Fibroblast of the aortic adventitia (primary cell): ENCODE measurements at regions not wholly inside any gene's neighbourhood (a gene's known extent, or its start where the extent isn't known, plus 50 kb on each side); places are given as distances from the start of the nearest gene placed in this dataset.

ENCODE experiments used
- DNase-seq: peaks from one replicate; pipeline ENCODE4 v3.0.0-alpha.2; 2010; ENCODE audit warnings: low read depth
- H3K4me3 ChIP-seq: 2 replicates; pipeline ENCODE4 v1.5.1; 2011; ENCODE audit warnings: low read depth, mild to moderate bottlenecking, control low read depth, low read length, moderate library complexity
- CTCF ChIP-seq: IDR thresholded peaks from 2 replicates; pipeline ENCODE4 v1.5.1; 2011; ENCODE audit warnings: mild to moderate bottlenecking, low read length, control low read depth, inconsistent platforms; ENCODE audit not compliant: insufficient read depth

- DNase-seq: no peak
- no peak for TF ChIP-seq CTCF
- no peak overlapping the region for H3K4me3 ChIP-seq
Observed at GRCh38 chr20:7714549-7714948, 225.7 kb downstream of the HAO1 start.

- no peak overlapping the region for H3K4me3 ChIP-seq
- DNase-seq: peak; percentile 19
- TF ChIP-seq CTCF: no peak
Observed at GRCh38 chr20:7716286-7716972, 223.8 kb downstream of the HAO1 start.

GRCh38 chr20:7722564-7722963, 217.7 kb downstream of the HAO1 start:
- no peak for TF ChIP-seq CTCF
- DNase-seq: peak; percentile 89
- H3K4me3 ChIP-seq: peak overlapping the region; percentile 23

GRCh38 chr20:7723284-7723683, 217.0 kb downstream of the HAO1 start:
- H3K4me3 ChIP-seq: no peak overlapping the region
- peak; percentile 93 for DNase-seq
- TF ChIP-seq CTCF: no peak

- no peak for TF ChIP-seq CTCF
- peak; percentile 28 for DNase-seq
- no peak overlapping the region for H3K4me3 ChIP-seq
Observed at GRCh38 chr20:7728338-7728737, 211.9 kb downstream of the HAO1 start.

- H3K4me3 ChIP-seq: no peak overlapping the region
- no peak for TF ChIP-seq CTCF
- no peak for DNase-seq
Observed at GRCh38 chr20:7734216-7734615, 206.0 kb downstream of the HAO1 start.

GRCh38 chr20:7736336-7736735, 203.9 kb downstream of the HAO1 start:
- no peak for TF ChIP-seq CTCF
- DNase-seq: peak; percentile 82
- H3K4me3 ChIP-seq: no peak overlapping the region
